GM12878 (cell line): ENCODE measurements at regions not wholly inside any gene's neighbourhood (a gene's known extent, or its start where the extent isn't known, plus 50 kb on each side); places are given as distances from the start of the nearest gene placed in this dataset.

Experiments
- ATF2 ChIP-seq: IDR thresholded peaks from 2 replicates; pipeline ENCODE4 v1.6.1; 2012; ENCODE audit warnings: low read length, inconsistent platforms
- E2F4 ChIP-seq: IDR thresholded peaks from 2 replicates; pipeline ENCODE4 v1.6.1; 2012; ENCODE audit warnings: low read depth, low read length, improper control_type of control experiment
- IKZF2 ChIP-seq, 2 experiments: fragments of 450-650 bp; IDR thresholded peaks; 2 replicates each; pipeline ENCODE4 v1.6.1; 2017; ENCODE audit warnings: mild to moderate bottlenecking in 2 of 2, moderate library complexity in 2 of 2
- MTA2 ChIP-seq: fragments of 450-650 bp; IDR thresholded peaks from 2 replicates; pipeline ENCODE4 v1.6.1; 2016; ENCODE audit warnings: low read depth, mild to moderate bottlenecking, moderate library complexity
- MYC ChIP-seq: IDR thresholded peaks from 2 replicates; pipeline ENCODE4 v1.6.1; 2011; ENCODE audit warnings: mild to moderate bottlenecking, low read length, moderate library complexity, inconsistent platforms; ENCODE audit not compliant: insufficient read depth, insufficient replicate concordance, insufficient read length, severe bottlenecking
- NFYB ChIP-seq: IDR thresholded peaks from 2 replicates; pipeline ENCODE4 v1.6.1; 2011; ENCODE audit warnings: low read depth, mild to moderate bottlenecking, low read length, improper control_type of control experiment, moderate library complexity; ENCODE audit not compliant: insufficient read depth
- PBX3 ChIP-seq: IDR thresholded peaks from 2 replicates; pipeline ENCODE4 v1.6.1; 2011; ENCODE audit warnings: mild to moderate bottlenecking, low read depth, low read length, moderate library complexity; ENCODE audit not compliant: insufficient replicate concordance
- RUNX3 ChIP-seq: IDR thresholded peaks from 2 replicates; pipeline ENCODE4 v1.6.1; 2012; ENCODE audit warnings: low read length, inconsistent platforms
- SPI1 ChIP-seq: IDR thresholded peaks from 2 replicates; pipeline ENCODE4 v1.6.1; 2011; ENCODE audit warnings: low read depth, mild to moderate bottlenecking, low read length, moderate library complexity, borderline replicate concordance; ENCODE audit not compliant: insufficient read depth
- ZBED1 ChIP-seq: IDR thresholded peaks from 2 replicates; pipeline ENCODE4 v1.6.1; 2016; ENCODE audit warnings: borderline replicate concordance
- ZNF207 ChIP-seq: fragments of 450-650 bp; IDR thresholded peaks from 2 replicates; pipeline ENCODE4 v1.6.1; 2014; ENCODE audit warnings: antibody characterized with exemption, mild to moderate bottlenecking, borderline replicate concordance

GRCh38 chr2:228613133-228613850 is 431.8 kb upstream of the SPHKAP start (continued):
- TF ChIP-seq E2F4 (no peak), MTA2 (peak; percentile 67), ZNF207 (no peak), RUNX3 (peak; percentile 28; the same call in 1 of the 2 replicates), ATF2 (peak; percentile 53), IKZF2 (IDR thresholded peaks at IDR 0.05) (no peak), MYC (no peak), NFYB (peak; percentile 42; the same call in 1 of the 2 replicates), SPI1 (no peak), ZBED1 (no peak), PBX3 (no peak)
